ENCODE measurements at regions not wholly inside any gene's neighbourhood (a gene's known extent, or its start where the extent isn't known, plus 50 kb on each side); places are given as distances from the start of the nearest gene placed in this dataset.

GRCh38 chr1:188425687-188426086 is 1596.9 kb downstream of the PLA2G4A start:
- no peak for DNase-seq (ENCODE audit: low spot score)

GRCh38 chr1:188426561-188426960 is 1597.8 kb downstream of the PLA2G4A start:
- no peak for DNase-seq (ENCODE audit: low spot score)

DNA sequence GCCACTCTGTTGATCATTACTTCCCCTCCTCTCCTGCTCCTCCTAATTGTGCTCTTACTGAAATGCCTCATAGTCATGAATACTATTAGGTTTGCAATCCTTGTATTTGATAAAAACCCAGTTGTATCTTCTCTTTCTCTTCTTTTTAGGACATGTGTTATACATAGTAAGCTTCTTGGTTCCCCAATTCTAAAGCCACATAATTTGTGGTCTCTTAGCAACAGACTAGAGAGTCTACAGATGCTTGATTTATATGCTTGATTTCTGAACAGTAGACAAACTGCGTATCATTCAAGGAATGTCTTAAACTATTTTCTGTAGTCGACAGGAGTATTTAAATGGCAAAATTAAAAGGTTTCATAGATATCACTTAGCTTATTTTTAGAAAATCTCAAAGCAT is 1598.9 kb downstream of the PLA2G4A start:
- DNase-seq (ENCODE audit: low spot score): no peak

DNA sequence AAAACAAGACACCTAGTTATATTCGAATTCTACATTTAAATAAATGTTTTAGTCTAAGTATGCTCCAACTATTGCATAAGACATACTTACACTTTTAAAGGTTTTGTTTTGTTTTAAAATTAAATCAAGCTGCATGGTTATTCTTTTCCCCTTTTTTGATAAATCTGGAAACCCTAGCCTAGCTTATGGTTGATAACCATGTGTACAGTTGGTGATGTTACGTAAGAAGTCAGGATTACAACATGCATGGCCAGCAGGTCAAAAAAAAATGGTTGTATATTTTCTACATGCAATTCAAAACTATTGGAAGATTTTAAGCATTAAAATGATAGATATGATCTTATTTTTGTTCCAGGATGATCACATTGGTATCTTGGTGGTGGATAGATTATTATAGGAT is 1600.6 kb downstream of the PLA2G4A start:
- DNase-seq (ENCODE audit: low spot score): no peak

- DNase-seq (ENCODE audit: low spot score): no peak
These were observed 1603.7 kb downstream of the PLA2G4A start for GRCh38 chr1:188432427-188432826.

DNA sequence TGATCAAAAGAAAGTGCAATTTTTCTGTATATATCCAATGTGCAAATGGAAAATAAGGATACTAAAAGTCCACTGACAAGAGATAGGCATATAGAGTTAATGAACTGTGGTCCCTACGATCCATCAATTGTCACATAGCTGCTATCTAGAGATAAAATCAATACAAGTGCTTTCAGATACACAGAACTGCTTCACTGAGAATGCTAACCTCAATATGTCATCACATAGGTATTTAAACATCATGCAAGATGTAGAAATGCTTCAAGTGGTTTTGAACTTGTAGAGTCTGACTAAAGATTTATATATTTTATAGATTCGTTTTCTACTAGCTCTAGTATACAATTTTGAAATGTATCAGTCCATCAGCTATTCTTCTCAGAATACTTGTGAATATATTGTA is 1604.7 kb downstream of the PLA2G4A start:
- no peak for DNase-seq (ENCODE audit: low spot score)

DNA sequence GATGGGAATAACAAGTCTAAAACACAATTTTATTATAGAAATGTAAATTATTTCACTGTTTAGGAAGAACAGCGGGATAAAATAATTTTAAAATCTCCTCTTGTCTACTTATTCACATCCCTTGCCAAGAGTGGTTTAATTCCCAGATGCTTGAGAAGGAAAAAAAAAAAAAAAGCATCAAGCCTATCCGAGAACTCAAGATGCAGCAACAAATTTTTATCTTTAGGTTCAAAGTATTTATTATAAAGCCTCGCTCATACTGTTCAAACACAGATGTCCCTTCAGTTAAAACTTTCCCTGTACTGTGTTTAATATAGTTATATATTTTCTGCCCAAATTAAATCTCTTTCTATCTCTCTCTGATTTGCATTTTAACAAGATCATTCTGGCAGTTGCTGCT is 1615.8 kb downstream of the PLA2G4A start:
- no peak for DNase-seq (ENCODE audit: low spot score)

DNA sequence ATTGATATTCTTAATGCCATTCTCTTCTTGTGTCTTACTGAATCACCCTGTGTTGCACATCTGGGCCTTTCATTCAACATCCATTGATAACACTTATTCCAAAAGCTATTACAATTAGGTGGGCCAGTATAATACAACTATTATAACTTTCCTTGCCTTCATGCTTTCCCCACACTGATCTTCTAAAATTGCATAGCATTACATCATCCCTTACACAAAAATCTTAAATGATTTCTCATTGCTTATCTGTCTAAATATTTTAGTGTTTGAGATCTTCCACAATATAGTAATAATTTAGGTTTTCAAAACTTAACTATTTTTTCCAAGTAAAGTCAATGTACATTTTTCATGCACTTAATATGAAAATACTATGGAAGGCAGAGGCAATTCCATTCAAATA is 1634.1 kb downstream of the PLA2G4A start:
- no peak for DNase-seq (ENCODE audit: low spot score)

GRCh38 chr1:188463919-188464318 is 1635.2 kb downstream of the PLA2G4A start:
- no peak for DNase-seq (ENCODE audit: low spot score)

DNA sequence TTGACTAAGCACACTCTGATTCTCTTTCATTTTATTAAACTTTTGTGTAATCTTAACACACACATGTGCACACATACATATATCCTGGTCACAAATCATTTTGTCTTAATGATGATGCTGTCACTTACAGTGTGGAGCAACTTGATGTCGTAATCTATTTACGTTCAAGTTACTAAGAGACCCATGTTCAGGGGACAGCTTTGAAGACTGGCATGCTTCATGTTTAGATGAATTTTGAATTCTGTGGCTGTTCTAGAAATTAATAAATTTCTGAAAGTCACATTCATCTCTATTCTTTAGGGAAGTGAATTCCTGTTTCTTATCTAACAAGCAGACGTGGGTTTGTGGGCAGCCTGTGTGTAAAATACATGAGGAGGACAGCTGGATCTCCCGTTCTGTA is 1637.8 kb downstream of the PLA2G4A start:
- no peak for DNase-seq (ENCODE audit: low spot score)

GRCh38 chr1:188476606-188477005 is 1647.9 kb downstream of the PLA2G4A start:
- DNase-seq (ENCODE audit: low spot score): no peak

GRCh38 chr1:188489336-188490112 is 1660.8 kb downstream of the PLA2G4A start:
- no peak for DNase-seq (ENCODE audit: low spot score)

DNA sequence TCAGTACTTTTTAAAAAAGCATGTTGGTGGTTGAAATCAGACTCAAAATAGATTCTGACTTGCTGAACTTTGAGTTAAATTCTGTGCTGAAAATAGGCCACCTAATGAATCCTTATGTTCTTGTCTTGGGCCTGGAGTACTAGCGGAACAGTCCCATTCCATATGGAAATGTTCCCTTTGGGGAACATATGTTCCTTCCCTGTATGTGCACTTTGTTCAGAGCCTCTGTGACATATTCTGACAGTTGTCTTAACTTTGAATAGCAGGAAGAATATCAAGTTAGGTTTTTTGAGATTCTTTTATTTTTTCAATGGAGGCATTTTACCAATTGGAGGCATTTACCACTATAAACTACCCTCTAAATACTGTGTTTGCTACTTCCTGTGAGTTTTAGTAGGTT is 1667.8 kb downstream of the PLA2G4A start:
- DNase-seq (ENCODE audit: low spot score): no peak

DNA sequence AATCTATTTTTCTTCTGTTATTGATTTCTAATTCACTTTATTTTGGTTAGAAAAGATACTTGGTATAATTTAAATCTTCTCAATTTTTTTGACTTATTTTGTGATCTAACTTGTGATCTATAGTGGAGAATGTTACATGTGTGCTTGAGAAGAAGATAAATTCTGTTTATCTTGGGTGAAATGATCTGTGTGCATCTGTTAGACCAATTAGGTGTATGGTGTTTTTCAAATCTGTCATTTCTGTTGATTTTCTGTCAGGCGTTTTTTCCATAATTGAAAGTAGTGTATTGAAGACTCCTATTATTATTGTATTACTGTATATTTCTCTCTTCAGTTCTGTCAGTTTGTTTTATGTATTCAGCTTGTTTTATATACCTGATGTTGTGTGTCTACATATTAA is 1668.3 kb downstream of the PLA2G4A start:
- no peak for DNase-seq (ENCODE audit: low spot score)

- no peak for DNase-seq (ENCODE audit: low spot score)
These were observed 1670.9 kb downstream of the PLA2G4A start for GRCh38 chr1:188499690-188500089.

DNA sequence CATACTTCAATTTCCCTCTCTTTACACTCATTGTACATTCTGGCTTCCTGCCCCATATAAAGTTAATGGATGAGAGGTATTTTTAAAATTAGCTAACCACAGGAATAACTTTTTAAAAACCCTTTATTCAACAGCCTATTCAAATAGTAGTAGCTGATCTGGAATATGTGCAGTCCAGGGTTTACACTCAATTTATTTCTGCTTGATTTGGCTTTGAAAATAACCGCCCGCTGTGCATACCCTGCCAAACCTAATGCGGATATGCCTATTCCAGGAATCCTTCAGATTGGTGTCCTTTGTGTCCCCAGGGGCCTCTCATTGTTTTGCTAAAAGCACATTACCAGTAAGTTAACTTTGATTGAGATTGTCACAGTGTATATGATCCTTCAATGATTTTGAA is 1686.2 kb downstream of the PLA2G4A start:
- no peak for DNase-seq (ENCODE audit: low spot score)

DNA sequence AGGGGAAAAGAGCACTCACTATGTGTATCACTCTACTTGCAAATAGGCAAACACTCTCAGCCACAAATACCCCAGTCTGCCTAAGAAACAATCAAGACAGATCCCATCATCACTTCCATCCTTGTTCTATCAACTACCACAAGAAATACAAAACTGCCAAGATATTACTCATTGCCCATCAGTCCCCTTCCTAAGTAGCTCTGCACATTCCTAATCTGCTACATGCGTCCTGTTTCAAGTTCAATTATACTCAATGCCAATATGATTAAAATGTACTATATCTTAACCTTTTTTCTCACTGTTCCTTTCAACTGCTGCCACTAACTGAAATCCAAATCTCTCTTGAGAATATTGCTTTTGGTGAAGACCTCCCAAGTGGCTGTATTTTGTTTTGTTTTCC is 1688.4 kb downstream of the PLA2G4A start:
- no peak for DNase-seq (ENCODE audit: low spot score)

DNA sequence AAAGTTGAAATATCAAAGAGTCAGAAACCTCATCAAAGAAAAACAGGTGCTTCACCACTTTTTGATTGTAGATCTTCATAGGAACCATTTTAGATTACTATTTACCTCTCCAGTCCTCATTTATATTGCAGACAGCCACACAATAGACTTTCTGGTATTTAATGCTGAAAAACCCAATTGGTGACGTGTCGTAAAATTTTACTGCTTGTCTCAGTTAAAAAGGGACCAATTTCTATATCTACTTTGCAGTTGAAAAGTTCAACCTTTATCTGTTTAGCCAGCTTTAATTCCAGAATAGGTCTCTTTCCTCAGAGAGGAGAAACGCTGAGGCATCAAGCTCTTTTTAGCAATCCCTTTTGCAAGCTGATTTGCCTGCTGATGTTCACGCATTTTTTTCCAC is 1722.4 kb downstream of the PLA2G4A start:
- no peak for DNase-seq (ENCODE audit: low spot score)

DNA sequence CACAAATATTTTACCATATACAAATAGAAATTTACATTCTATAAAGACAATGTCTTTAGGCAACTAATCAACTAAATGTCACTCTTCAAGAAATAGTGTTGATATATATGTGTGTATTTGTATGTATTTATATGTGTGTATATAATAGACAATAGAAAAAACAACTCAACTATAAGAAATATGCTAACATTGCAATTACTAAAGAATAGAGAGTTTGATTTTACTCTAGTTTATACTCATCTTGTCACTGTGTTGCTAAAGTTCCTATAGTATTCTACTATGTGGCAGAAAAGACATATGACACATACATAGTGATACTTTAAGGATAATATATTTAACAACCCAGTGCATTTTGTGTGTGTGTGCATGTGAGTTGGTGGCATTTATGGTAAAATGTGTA is 1728.3 kb downstream of the PLA2G4A start:
- no peak for DNase-seq (ENCODE audit: low spot score)

GRCh38 chr1:188582911-188583532 is 1754.3 kb downstream of the PLA2G4A start:
- no peak for DNase-seq (ENCODE audit: low spot score)

GRCh38 chr1:188584119-188584518 is 1755.4 kb downstream of the PLA2G4A start:
- DNase-seq (ENCODE audit: low spot score): no peak

DNA sequence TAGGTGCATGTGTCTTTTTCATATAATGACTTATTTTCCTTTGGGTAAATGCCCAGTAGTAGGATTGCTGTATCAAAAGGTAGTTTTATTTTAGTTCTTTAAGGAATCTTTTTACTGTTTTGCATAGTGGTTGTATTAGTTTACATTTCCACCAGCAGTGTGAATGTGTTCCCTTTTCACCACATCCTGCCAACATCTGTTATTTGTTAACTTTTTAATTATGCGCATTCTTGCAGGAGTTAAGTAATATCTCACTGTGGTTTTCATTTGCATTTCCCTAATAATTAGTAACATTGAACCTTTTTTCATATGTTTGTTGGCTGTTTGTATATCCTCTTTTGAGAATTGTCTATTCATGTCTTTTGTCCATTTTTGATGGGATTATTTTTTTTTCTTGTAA is 1761.9 kb downstream of the PLA2G4A start:
- DNase-seq (ENCODE audit: low spot score): no peak

DNA sequence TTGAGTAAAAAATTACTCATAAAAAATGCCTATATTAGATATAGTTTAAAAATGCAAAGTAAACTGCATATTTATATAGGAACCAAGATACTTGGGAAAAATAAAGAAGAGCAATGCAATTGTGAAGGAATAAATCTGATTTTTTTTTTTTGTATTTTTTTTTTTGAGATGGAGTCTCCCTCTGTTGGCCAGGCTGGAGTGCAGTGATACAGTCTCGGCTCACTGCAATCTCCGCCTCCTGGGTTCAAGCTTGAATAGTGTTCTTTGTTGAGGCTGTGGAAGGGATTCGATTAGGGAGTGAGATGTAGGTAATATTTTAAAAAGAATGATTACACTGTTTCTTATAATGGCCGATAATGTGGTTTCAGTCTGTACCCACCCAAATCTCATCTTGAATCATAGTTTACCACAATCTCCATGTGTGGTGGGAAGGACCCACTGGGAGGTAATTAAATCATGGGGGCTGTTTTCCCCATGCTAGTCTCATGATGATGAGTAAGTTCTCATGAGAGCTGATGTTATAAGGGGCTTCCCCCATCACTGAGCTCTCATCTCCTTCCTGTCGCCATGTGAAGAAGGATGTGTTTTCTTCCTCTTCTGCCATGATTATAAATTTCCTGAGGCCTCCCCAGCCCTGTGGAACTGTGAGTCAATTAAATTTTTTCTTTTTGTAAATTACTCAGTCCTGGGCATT is 1765.9 kb downstream of the PLA2G4A start:
- no peak for DNase-seq (ENCODE audit: low spot score)
